ENCODE measurements at regions not wholly inside any gene's neighbourhood (a gene's known extent, or its start where the extent isn't known, plus 50 kb on each side); places are given as distances from the start of the nearest gene placed in this dataset.

GRCh38 chr1:36576118-36576517, 93.4 kb upstream of the CSF3R start:
- Histone ChIP-seq H3K4me3 (ENCODE audit: low read depth, low read length) (no peak overlapping the region), H3K36me3 (ENCODE audit: insufficient read depth) (no peaks in the 10 kb centered on the region), H3K27ac (ENCODE audit: low read depth) (no peak overlapping the region), H3K4me1 (ENCODE audit: insufficient read depth) (no peaks in the 10 kb centered on the region)
- no peak for DNase-seq (ENCODE audit: extremely low spot score)
- 0% methylated on average over 7 of the region's 7 CpGs for WGBS

- Histone ChIP-seq H3K36me3 (ENCODE audit: insufficient read depth) (no peaks in the 10 kb centered on the region), H3K27ac (ENCODE audit: low read depth) (no peak overlapping the region), H3K4me3 (ENCODE audit: low read depth, low read length) (no peak overlapping the region), H3K4me1 (ENCODE audit: insufficient read depth) (no peaks in the 10 kb centered on the region)
- 54% methylated on average over 6 of the region's 6 CpGs for WGBS
- no peak for DNase-seq (ENCODE audit: extremely low spot score)
Measured at GRCh38 chr1:36573445-36573844, 90.7 kb upstream of the CSF3R start.

- H3K4me1 ChIP-seq (ENCODE audit: insufficient read depth): no peaks in the 10 kb centered on the region
- H3K4me3 ChIP-seq (ENCODE audit: low read depth, low read length): no peak overlapping the region
- DNase-seq (ENCODE audit: extremely low spot score): no peak
- WGBS: 54% methylated on average over 11 of the region's 11 CpGs
- H3K36me3 ChIP-seq (ENCODE audit: insufficient read depth): no peaks in the 10 kb centered on the region
- H3K27ac ChIP-seq (ENCODE audit: low read depth): no peak overlapping the region
Measured at GRCh38 chr1:36572906-36573305, 90.2 kb upstream of the CSF3R start.

- Histone ChIP-seq H3K4me1 (ENCODE audit: insufficient read depth) (no peaks in the 10 kb centered on the region), H3K4me3 (ENCODE audit: low read depth, low read length) (no peak overlapping the region), H3K27ac (ENCODE audit: low read depth) (no peak overlapping the region), H3K36me3 (ENCODE audit: insufficient read depth) (no peaks in the 10 kb centered on the region)
- no peak for DNase-seq (ENCODE audit: extremely low spot score)
- WGBS: 47% methylated on average over 15 of the region's 15 CpGs
Measured at GRCh38 chr1:36572142-36572715, 89.5 kb upstream of the CSF3R start.

- 71% methylated on average over 1 of the region's 1 CpG for WGBS
- no peak overlapping the region for H3K27ac ChIP-seq (ENCODE audit: low read depth)
- no peaks in the 10 kb centered on the region for H3K4me1 ChIP-seq (ENCODE audit: insufficient read depth)
- H3K36me3 ChIP-seq (ENCODE audit: insufficient read depth): no peaks in the 10 kb centered on the region
- no peak for DNase-seq (ENCODE audit: extremely low spot score)
- H3K4me3 ChIP-seq (ENCODE audit: low read depth, low read length): no peak overlapping the region
Measured at GRCh38 chr1:36571106-36571505, 88.4 kb upstream of the CSF3R start.

GRCh38 chr1:36570478-36571060, 87.9 kb upstream of the CSF3R start:
- DNase-seq (ENCODE audit: extremely low spot score): no peak
- no peak overlapping the region for H3K4me3 ChIP-seq (ENCODE audit: low read depth, low read length)
- H3K4me1 ChIP-seq (ENCODE audit: insufficient read depth): no peaks in the 10 kb centered on the region
- no peaks in the 10 kb centered on the region for H3K36me3 ChIP-seq (ENCODE audit: insufficient read depth)
- no peak overlapping the region for H3K27ac ChIP-seq (ENCODE audit: low read depth)
- 85% methylated on average over 12 of the region's 12 CpGs for WGBS

- DNase-seq (ENCODE audit: extremely low spot score): no peak
- no peaks in the 10 kb centered on the region for H3K36me3 ChIP-seq (ENCODE audit: insufficient read depth)
- 53% methylated on average over 7 of the region's 7 CpGs for WGBS
Measured at GRCh38 chr1:36570006-36570405, 87.3 kb upstream of the CSF3R start.

GRCh38 chr1:36567601-36568341, 85.1 kb upstream of the CSF3R start:
- Histone ChIP-seq H3K36me3 (ENCODE audit: insufficient read depth) (no peaks in the 10 kb centered on the region), H3K27ac (ENCODE audit: low read depth) (no peak overlapping the region), H3K4me3 (ENCODE audit: low read depth, low read length) (no peak overlapping the region), H3K4me1 (ENCODE audit: insufficient read depth) (no peaks in the 10 kb centered on the region)
- DNase-seq (ENCODE audit: extremely low spot score): no peak
- WGBS: 49% methylated on average over 11 of the region's 11 CpGs

More at GRCh38 chr1:36570006-36570405, 87.3 kb upstream of the CSF3R start:
- Histone ChIP-seq H3K4me3 (ENCODE audit: low read depth, low read length) (no peak overlapping the region), H3K4me1 (ENCODE audit: insufficient read depth) (no peaks in the 10 kb centered on the region), H3K27ac (ENCODE audit: low read depth) (no peak overlapping the region)

GRCh38 chr1:36565576-36566501, 83.1 kb upstream of the CSF3R start:
- Histone ChIP-seq H3K4me3 (ENCODE audit: low read depth, low read length) (no peak overlapping the region), H3K4me1 (ENCODE audit: insufficient read depth) (no peaks in the 10 kb centered on the region), H3K27ac (ENCODE audit: low read depth) (no peak overlapping the region), H3K36me3 (ENCODE audit: insufficient read depth) (no peaks in the 10 kb centered on the region)
- WGBS: 61% methylated on average over 7 of the region's 7 CpGs
- DNase-seq (ENCODE audit: extremely low spot score): no peak

- Histone ChIP-seq H3K27ac (ENCODE audit: low read depth) (no peak overlapping the region), H3K36me3 (ENCODE audit: insufficient read depth) (no peaks in the 10 kb centered on the region), H3K4me1 (ENCODE audit: insufficient read depth) (no peaks in the 10 kb centered on the region), H3K4me3 (ENCODE audit: low read depth, low read length) (no peak overlapping the region)
- 56% methylated on average over 3 of the region's 3 CpGs for WGBS
- no peak for DNase-seq (ENCODE audit: extremely low spot score)
Measured at GRCh38 chr1:36562181-36562685, 79.5 kb upstream of the CSF3R start.

- H3K36me3 ChIP-seq (ENCODE audit: insufficient read depth): no peaks in the 10 kb centered on the region
- no peaks in the 10 kb centered on the region for H3K4me1 ChIP-seq (ENCODE audit: insufficient read depth)
- no peak for DNase-seq (ENCODE audit: extremely low spot score)
- H3K4me3 ChIP-seq (ENCODE audit: low read depth, low read length): no peak overlapping the region
- H3K27ac ChIP-seq (ENCODE audit: low read depth): no peak overlapping the region
- WGBS: 80% methylated on average over 9 of the region's 9 CpGs
Measured at GRCh38 chr1:36561361-36561724, 78.6 kb upstream of the CSF3R start.

- H3K27ac ChIP-seq (ENCODE audit: low read depth): no peak overlapping the region
- no peak for DNase-seq (ENCODE audit: extremely low spot score)
- no peak overlapping the region for H3K4me3 ChIP-seq (ENCODE audit: low read depth, low read length)
- 78% methylated on average over 12 of the region's 12 CpGs for WGBS
- H3K36me3 ChIP-seq (ENCODE audit: insufficient read depth): no peaks in the 10 kb centered on the region
- H3K4me1 ChIP-seq (ENCODE audit: insufficient read depth): no peaks in the 10 kb centered on the region
Measured at GRCh38 chr1:36560621-36561360, 78.1 kb upstream of the CSF3R start.

- no peak for DNase-seq (ENCODE audit: extremely low spot score)
- Histone ChIP-seq H3K36me3 (ENCODE audit: insufficient read depth) (no peaks in the 10 kb centered on the region), H3K4me3 (ENCODE audit: low read depth, low read length) (no peak overlapping the region), H3K27ac (ENCODE audit: low read depth) (no peak overlapping the region), H3K4me1 (ENCODE audit: insufficient read depth) (no peaks in the 10 kb centered on the region)
- WGBS: 74% methylated on average over 8 of the region's 8 CpGs
Measured at GRCh38 chr1:36560177-36560576, 77.5 kb upstream of the CSF3R start.
